ENCODE measurements at regions not wholly inside any gene's neighbourhood (a gene's known extent, or its start where the extent isn't known, plus 50 kb on each side); places are given as distances from the start of the nearest gene placed in this dataset.

DNA sequence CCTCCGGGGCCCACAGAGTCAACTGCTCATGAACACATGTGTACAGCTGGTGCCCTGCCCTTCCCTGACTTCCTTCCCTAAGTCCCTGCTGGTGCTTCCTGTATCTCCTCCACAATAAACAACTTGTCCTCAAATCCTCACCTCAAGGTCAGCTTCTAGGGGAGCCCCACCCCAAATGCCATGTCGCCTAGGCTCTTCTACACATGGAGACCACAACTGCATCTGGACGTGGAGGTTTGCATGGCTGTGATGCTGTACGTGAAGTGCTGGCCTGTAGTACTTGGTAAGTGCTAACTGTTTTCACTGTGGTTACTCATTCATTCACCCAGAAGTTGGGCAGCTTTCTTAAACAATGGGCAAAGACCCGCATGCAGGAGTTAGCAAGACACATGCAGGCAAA is 359.5 kb downstream of the SHANK2 start:
- TF ChIP-seq, protein P1, sequence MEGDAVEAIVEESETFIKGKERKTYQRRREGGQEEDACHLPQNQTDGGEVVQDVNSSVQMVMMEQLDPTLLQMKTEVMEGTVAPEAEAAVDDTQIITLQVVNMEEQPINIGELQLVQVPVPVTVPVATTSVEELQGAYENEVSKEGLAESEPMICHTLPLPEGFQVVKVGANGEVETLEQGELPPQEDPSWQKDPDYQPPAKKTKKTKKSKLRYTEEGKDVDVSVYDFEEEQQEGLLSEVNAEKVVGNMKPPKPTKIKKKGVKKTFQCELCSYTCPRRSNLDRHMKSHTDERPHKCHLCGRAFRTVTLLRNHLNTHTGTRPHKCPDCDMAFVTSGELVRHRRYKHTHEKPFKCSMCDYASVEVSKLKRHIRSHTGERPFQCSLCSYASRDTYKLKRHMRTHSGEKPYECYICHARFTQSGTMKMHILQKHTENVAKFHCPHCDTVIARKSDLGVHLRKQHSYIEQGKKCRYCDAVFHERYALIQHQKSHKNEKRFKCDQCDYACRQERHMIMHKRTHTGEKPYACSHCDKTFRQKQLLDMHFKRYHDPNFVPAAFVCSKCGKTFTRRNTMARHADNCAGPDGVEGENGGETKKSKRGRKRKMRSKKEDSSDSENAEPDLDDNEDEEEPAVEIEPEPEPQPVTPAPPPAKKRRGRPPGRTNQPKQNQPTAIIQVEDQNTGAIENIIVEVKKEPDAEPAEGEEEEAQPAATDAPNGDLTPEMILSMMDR (CRISPR knock-in tag; IDR thresholded peaks at IDR 0.05), result no peak
- TF ChIP-seq RORA (CRISPR knock-in tag; IDR thresholded peaks at IDR 0.05) (no peak), POLR2AphosphoS2 (IDR thresholded peaks at IDR 0.05; ENCODE audit: low read depth, low read length) (no peak)
- TF ChIP-seq, protein P2, sequence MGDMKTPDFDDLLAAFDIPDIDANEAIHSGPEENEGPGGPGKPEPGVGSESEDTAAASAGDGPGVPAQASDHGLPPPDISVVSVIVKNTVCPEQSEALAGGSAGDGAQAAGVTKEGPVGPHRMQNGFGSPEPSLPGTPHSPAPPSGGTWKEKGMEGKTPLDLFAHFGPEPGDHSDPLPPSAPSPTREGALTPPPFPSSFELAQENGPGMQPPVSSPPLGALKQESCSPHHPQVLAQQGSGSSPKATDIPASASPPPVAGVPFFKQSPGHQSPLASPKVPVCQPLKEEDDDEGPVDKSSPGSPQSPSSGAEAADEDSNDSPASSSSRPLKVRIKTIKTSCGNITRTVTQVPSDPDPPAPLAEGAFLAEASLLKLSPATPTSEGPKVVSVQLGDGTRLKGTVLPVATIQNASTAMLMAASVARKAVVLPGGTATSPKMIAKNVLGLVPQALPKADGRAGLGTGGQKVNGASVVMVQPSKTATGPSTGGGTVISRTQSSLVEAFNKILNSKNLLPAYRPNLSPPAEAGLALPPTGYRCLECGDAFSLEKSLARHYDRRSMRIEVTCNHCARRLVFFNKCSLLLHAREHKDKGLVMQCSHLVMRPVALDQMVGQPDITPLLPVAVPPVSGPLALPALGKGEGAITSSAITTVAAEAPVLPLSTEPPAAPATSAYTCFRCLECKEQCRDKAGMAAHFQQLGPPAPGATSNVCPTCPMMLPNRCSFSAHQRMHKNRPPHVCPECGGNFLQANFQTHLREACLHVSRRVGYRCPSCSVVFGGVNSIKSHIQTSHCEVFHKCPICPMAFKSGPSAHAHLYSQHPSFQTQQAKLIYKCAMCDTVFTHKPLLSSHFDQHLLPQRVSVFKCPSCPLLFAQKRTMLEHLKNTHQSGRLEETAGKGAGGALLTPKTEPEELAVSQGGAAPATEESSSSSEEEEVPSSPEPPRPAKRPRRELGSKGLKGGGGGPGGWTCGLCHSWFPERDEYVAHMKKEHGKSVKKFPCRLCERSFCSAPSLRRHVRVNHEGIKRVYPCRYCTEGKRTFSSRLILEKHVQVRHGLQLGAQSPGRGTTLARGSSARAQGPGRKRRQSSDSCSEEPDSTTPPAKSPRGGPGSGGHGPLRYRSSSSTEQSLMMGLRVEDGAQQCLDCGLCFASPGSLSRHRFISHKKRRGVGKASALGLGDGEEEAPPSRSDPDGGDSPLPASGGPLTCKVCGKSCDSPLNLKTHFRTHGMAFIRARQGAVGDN (CRISPR knock-in tag; IDR thresholded peaks at IDR 0.05), result no peak
